ENCODE measurements at regions not wholly inside any gene's neighbourhood (a gene's known extent, or its start where the extent isn't known, plus 50 kb on each side); places are given as distances from the start of the nearest gene placed in this dataset.

- ChIA-PET POLR2A (no interaction called here), CTCF (no interaction called here)
- no peak for FAIRE-seq
Observed at GRCh38 chr3:14280326-14280725, 101.7 kb downstream of the LSM3 start.

More at GRCh38 chr3:14280326-14280725, 101.7 kb downstream of the LSM3 start:
- Histone ChIP-seq H2AFZ (ENCODE audit: low read depth, low read length) (no peak overlapping the region), H3K9me3 (replicated peaks; ENCODE audit: control insufficient read depth, insufficient read depth, low read length) (no peaks in the 10 kb centered on the region), H4K20me1 (replicated peaks; ENCODE audit: control insufficient read depth, extremely low read depth, insufficient read depth, low read length) (no peaks in the 10 kb centered on the region), H3K9ac (replicated peaks; ENCODE audit: extremely low read depth, insufficient read depth, low read length) (no peak overlapping the region), H3K27ac (ENCODE audit: insufficient read depth, low read depth, low read length) (no peak overlapping the region), H3K36me3 (ENCODE audit: control insufficient read depth in 2 of 2, extremely low read depth in 1 of 2, insufficient read depth in 2 of 2, low read length in 2 of 2) (no peaks in the 10 kb centered on the region), H3K9me1 (replicated peaks; ENCODE audit: control insufficient read depth, extremely low read depth, insufficient read depth, low read length) (no peaks in the 10 kb centered on the region), H3K4me1 (ENCODE audit: control insufficient read depth, extremely low read depth, insufficient read depth, low read length) (no peaks in the 10 kb centered on the region), H3K4me3 (replicated peaks in 1 of 3; ENCODE audit: insufficient read depth in 1 of 3, low read depth in 1 of 3, low read length in 3 of 3) (no peak overlapping the region), H3K79me2 (ENCODE audit: control insufficient read depth, insufficient read depth, low read length) (no peaks in the 10 kb centered on the region), H3K27me3 (ENCODE audit: control insufficient read depth in 2 of 2, insufficient read depth in 2 of 2, low read length in 2 of 2) (peaks cover 0 to 1% of the 10 kb centered on the region in 2 experiments), H3K4me2 (ENCODE audit: insufficient read depth, low read length) (no peak overlapping the region)
- no peak for DNase-seq (ENCODE audit: low read depth, low spot score)
- no TSS peak for BruUV-seq (replicated peaks)
- intact Hi-C loops (cut with micrococcal nuclease) = no loop called here
- dilution Hi-C loops (cut with MboI; ENCODE audit: extremely low pct_ligation_motif_present, low sequenced_read_pairs) = no loop called here
- no peak for TF ChIP-seq POLR2AphosphoS5 (IDR thresholded peaks at IDR 0.05; ENCODE audit: insufficient read depth, low read depth, low read length)
- no peak for TF ChIP-seq MAX (IDR thresholded peaks at IDR 0.05; ENCODE audit: insufficient read depth, insufficient read length)
- TF ChIP-seq EZH2 (IDR thresholded peaks at IDR 0.05; ENCODE audit: borderline replicate concordance, low read depth, low read length, severe bottlenecking) = no peak
- TF ChIP-seq POLR2A (IDR thresholded peaks at IDR 0.05; ENCODE audit: low read depth, low read length) = no peak
- no peak for TF ChIP-seq MYC (IDR thresholded peaks at IDR 0.05; ENCODE audit: low read depth, low read length)
- TF ChIP-seq GATA2 (IDR thresholded peaks at IDR 0.05; ENCODE audit: insufficient read depth, insufficient read length, low read depth, low read length) = no peak
- TF ChIP-seq CTCF (IDR thresholded peaks at IDR 0.05; ENCODE audit: extremely low read depth in 1 of 2, insufficient read depth in 1 of 2, low read depth in 1 of 2, low read length in 2 of 2) = no peak
- no peak for TF ChIP-seq FOS (IDR thresholded peaks at IDR 0.05; ENCODE audit: borderline replicate concordance, insufficient read depth, low read length)
- no peak for TF ChIP-seq JUN (IDR thresholded peaks at IDR 0.05; ENCODE audit: borderline replicate concordance, insufficient read depth, insufficient read length, low read depth)
